Immature natural killer cell (primary cell): ENCODE measurements at regions not wholly inside any gene's neighbourhood (a gene's known extent, or its start where the extent isn't known, plus 50 kb on each side); places are given as distances from the start of the nearest gene placed in this dataset.

Experiments
- DNase-seq, 3 donors: peaks; one replicate each; pipeline ENCODE4 v3.0.0; 2022; ENCODE audit warnings: mixed read lengths in 1 of 3
- H3K27ac Mint-ChIP-seq, 6 donors: one replicate each; pipeline ENCODE4 v1.8.0; 2020; ENCODE audit warnings: mixed read lengths in 6 of 6, mild to moderate bottlenecking in 5 of 6, inconsistent platforms in 4 of 6, moderate library complexity in 3 of 6
- H3K27me3 Mint-ChIP-seq, 3 donors: one replicate each; pipeline ENCODE4 v1.8.0; 2020 to 2021; ENCODE audit warnings: low read depth in 3 of 3, mild to moderate bottlenecking in 3 of 3, mixed read lengths in 3 of 3, moderate library complexity in 3 of 3, inconsistent platforms in 1 of 3
- H3K36me3 Mint-ChIP-seq, 3 donors: one replicate each; pipeline ENCODE4 v1.8.0; 2020; ENCODE audit warnings: mixed read lengths in 3 of 3, inconsistent platforms in 2 of 3, mild to moderate bottlenecking in 2 of 3
- H3K4me1 Mint-ChIP-seq, 2 donors: one replicate each; pipeline ENCODE4 v1.8.0; 2020; ENCODE audit warnings: inconsistent platforms in 2 of 2, mild to moderate bottlenecking in 2 of 2, mixed read lengths in 2 of 2, moderate library complexity in 1 of 2
- H3K4me3 Mint-ChIP-seq, 5 donors: one replicate each; pipeline ENCODE4 v1.8.0; 2020; ENCODE audit warnings: mild to moderate bottlenecking in 5 of 5, mixed read lengths in 5 of 5, inconsistent platforms in 3 of 5, moderate library complexity in 3 of 5
- H3K9me3 Mint-ChIP-seq, 6 donors: one replicate each; pipeline ENCODE4 v1.8.0; 2020; ENCODE audit warnings: mild to moderate bottlenecking in 6 of 6, mixed read lengths in 6 of 6, inconsistent platforms in 4 of 6, moderate library complexity in 3 of 6

- peaks cover 0 to 25% (median 8%) of the 10 kb centered on the region in 6 donors for H3K9me3 Mint-ChIP-seq
- H3K36me3 Mint-ChIP-seq = no peaks in the 10 kb centered on the region
- H3K4me1 Mint-ChIP-seq = no peaks in the 10 kb centered on the region
- H3K4me3 Mint-ChIP-seq = no peak overlapping the region
- no peaks in the 10 kb centered on the region for H3K27me3 Mint-ChIP-seq
- DNase-seq = no peak
- H3K27ac Mint-ChIP-seq = no peak overlapping the region
Observed at GRCh38 chr2:4358837-4359236, 655.5 kb downstream of the DCDC2C start.

- DNase-seq = no peak
- Mint-ChIP-seq H3K27me3 (no peaks in the 10 kb centered on the region), H3K9me3 (peaks cover 8 to 44% (median 17%) of the 10 kb centered on the region in 6 donors), H3K4me3 (no peak overlapping the region), H3K27ac (no peak overlapping the region), H3K4me1 (no peaks in the 10 kb centered on the region), H3K36me3 (no peaks in the 10 kb centered on the region)
Observed at GRCh38 chr2:4368907-4369306, 665.5 kb downstream of the DCDC2C start.

GRCh38 chr2:4369826-4370419 is 666.5 kb downstream of the DCDC2C start:
- no peak overlapping the region for H3K4me3 Mint-ChIP-seq
- no peaks in the 10 kb centered on the region for H3K36me3 Mint-ChIP-seq
- no peaks in the 10 kb centered on the region for H3K4me1 Mint-ChIP-seq
- DNase-seq = no peak
- peaks cover 11 to 44% (median 21%) of the 10 kb centered on the region in 6 donors for H3K9me3 Mint-ChIP-seq
- no peaks in the 10 kb centered on the region for H3K27me3 Mint-ChIP-seq
- no peak overlapping the region for H3K27ac Mint-ChIP-seq

GRCh38 chr2:4370422-4371090 is 667.2 kb downstream of the DCDC2C start:
- no peaks in the 10 kb centered on the region for H3K27me3 Mint-ChIP-seq
- no peak overlapping the region for H3K27ac Mint-ChIP-seq
- H3K36me3 Mint-ChIP-seq = no peaks in the 10 kb centered on the region

GRCh38 chr2:4381049-4381448 is 677.7 kb downstream of the DCDC2C start:
- H3K9me3 Mint-ChIP-seq = peaks cover 7 to 21% (median 10%) of the 10 kb centered on the region in 6 donors
- H3K27ac Mint-ChIP-seq = no peak overlapping the region
- peaks cover 0 to 2% (median 0%) of the 10 kb centered on the region in 3 donors for H3K27me3 Mint-ChIP-seq
- DNase-seq = no peak
- H3K4me1 Mint-ChIP-seq = no peaks in the 10 kb centered on the region
- H3K36me3 Mint-ChIP-seq = no peaks in the 10 kb centered on the region
- H3K4me3 Mint-ChIP-seq = no peak overlapping the region

More at GRCh38 chr2:4370422-4371090, 667.2 kb downstream of the DCDC2C start:
- DNase-seq = no peak
- Mint-ChIP-seq H3K9me3 (peaks cover 11 to 43% (median 22%) of the 10 kb centered on the region in 6 donors), H3K4me1 (no peaks in the 10 kb centered on the region), H3K4me3 (no peak overlapping the region)

- no peak overlapping the region for H3K4me3 Mint-ChIP-seq
- H3K27me3 Mint-ChIP-seq = peaks cover 0 to 2% (median 0%) of the 10 kb centered on the region in 3 donors
- H3K27ac Mint-ChIP-seq = no peak overlapping the region
- no peak for DNase-seq
- H3K9me3 Mint-ChIP-seq = peaks cover 5 to 22% (median 8%) of the 10 kb centered on the region in 6 donors
- H3K4me1 Mint-ChIP-seq = no peaks in the 10 kb centered on the region
- no peaks in the 10 kb centered on the region for H3K36me3 Mint-ChIP-seq
Observed at GRCh38 chr2:4381773-4382172, 678.4 kb downstream of the DCDC2C start.

GRCh38 chr2:4391013-4391412 is 687.6 kb downstream of the DCDC2C start:
- no peak for DNase-seq
- Mint-ChIP-seq H3K4me3 (no peak overlapping the region), H3K9me3 (peaks cover 10 to 70% (median 31%) of the 10 kb centered on the region in 6 donors), H3K27ac (no peak overlapping the region), H3K4me1 (no peaks in the 10 kb centered on the region), H3K36me3 (no peaks in the 10 kb centered on the region), H3K27me3 (peaks cover 0 to 3% (median 0%) of the 10 kb centered on the region in 3 donors)

- Mint-ChIP-seq H3K4me3 (no peak overlapping the region), H3K27me3 (peaks cover 0 to 2% (median 0%) of the 10 kb centered on the region in 3 donors), H3K4me1 (no peaks in the 10 kb centered on the region), H3K9me3 (peaks cover 11 to 42% (median 18%) of the 10 kb centered on the region in 6 donors), H3K36me3 (peaks cover 0 to 3% (median 0%) of the 10 kb centered on the region in 3 donors), H3K27ac (no peak overlapping the region)
- no peak for DNase-seq
Observed at GRCh38 chr2:4404363-4404762, 701.0 kb downstream of the DCDC2C start.

GRCh38 chr2:4408321-4408720 is 704.9 kb downstream of the DCDC2C start:
- no peak for DNase-seq
- Mint-ChIP-seq H3K4me3 (no peak overlapping the region), H3K27ac (no peak overlapping the region), H3K27me3 (peaks cover 0 to 2% (median 0%) of the 10 kb centered on the region in 3 donors), H3K9me3 (peaks cover 12 to 56% (median 36%) of the 10 kb centered on the region in 6 donors), H3K4me1 (peaks cover 0 to 1% of the 10 kb centered on the region in 2 donors), H3K36me3 (peaks cover 0 to 12% (median 0%) of the 10 kb centered on the region in 3 donors)

GRCh38 chr2:4412637-4413187 is 709.3 kb downstream of the DCDC2C start:
- Mint-ChIP-seq H3K4me3 (no peak overlapping the region), H3K36me3 (peaks cover 0 to 12% (median 0%) of the 10 kb centered on the region in 3 donors), H3K27ac (no peak overlapping the region), H3K9me3 (peaks cover 11 to 56% (median 32%) of the 10 kb centered on the region in 6 donors), H3K4me1 (peaks cover 0 to 1% of the 10 kb centered on the region in 2 donors), H3K27me3 (no peaks in the 10 kb centered on the region)
- DNase-seq = no peak

- Mint-ChIP-seq H3K36me3 (peaks cover 0 to 8% (median 0%) of the 10 kb centered on the region in 3 donors), H3K4me1 (peaks cover 0 to 1% of the 10 kb centered on the region in 2 donors), H3K27ac (no peak overlapping the region), H3K27me3 (peaks cover 0 to 1% (median 0%) of the 10 kb centered on the region in 3 donors), H3K9me3 (peaks cover 7 to 53% (median 29%) of the 10 kb centered on the region in 6 donors), H3K4me3 (no peak overlapping the region)
- no peak for DNase-seq
Observed at GRCh38 chr2:4415171-4415570, 711.8 kb downstream of the DCDC2C start.

- peaks cover 7 to 46% (median 25%) of the 10 kb centered on the region in 6 donors for H3K9me3 Mint-ChIP-seq
- H3K36me3 Mint-ChIP-seq = peaks cover 0 to 8% (median 0%) of the 10 kb centered on the region in 3 donors
- H3K4me1 Mint-ChIP-seq = peaks cover 0 to 1% of the 10 kb centered on the region in 2 donors
- H3K27ac Mint-ChIP-seq = no peak overlapping the region
- no peak overlapping the region for H3K4me3 Mint-ChIP-seq
- no peak for DNase-seq
- H3K27me3 Mint-ChIP-seq = peaks cover 0 to 1% (median 0%) of the 10 kb centered on the region in 3 donors
Observed at GRCh38 chr2:4415810-4416413, 712.5 kb downstream of the DCDC2C start.

GRCh38 chr2:4416431-4416830 is 713.1 kb downstream of the DCDC2C start:
- no peak for DNase-seq
- no peak overlapping the region for H3K4me3 Mint-ChIP-seq
- H3K9me3 Mint-ChIP-seq = peaks cover 7 to 44% (median 23%) of the 10 kb centered on the region in 6 donors
- peaks cover 0 to 2% (median 1%) of the 10 kb centered on the region in 3 donors for H3K27me3 Mint-ChIP-seq
- H3K4me1 Mint-ChIP-seq = peaks cover 0 to 1% of the 10 kb centered on the region in 2 donors
- no peak overlapping the region for H3K27ac Mint-ChIP-seq
- H3K36me3 Mint-ChIP-seq = peaks cover 0 to 8% (median 0%) of the 10 kb centered on the region in 3 donors

- peaks cover 0 to 3% (median 3%) of the 10 kb centered on the region in 3 donors for H3K36me3 Mint-ChIP-seq
- H3K9me3 Mint-ChIP-seq = peaks cover 7 to 36% (median 18%) of the 10 kb centered on the region in 6 donors
- H3K27me3 Mint-ChIP-seq = peaks cover 0 to 2% (median 1%) of the 10 kb centered on the region in 3 donors
- no peak for DNase-seq
- no peaks in the 10 kb centered on the region for H3K4me1 Mint-ChIP-seq
- H3K4me3 Mint-ChIP-seq = no peak overlapping the region
- no peak overlapping the region for H3K27ac Mint-ChIP-seq
Observed at GRCh38 chr2:4417771-4418170, 714.4 kb downstream of the DCDC2C start.
